ENCODE measurements at regions not wholly inside any gene's neighbourhood (a gene's known extent, or its start where the extent isn't known, plus 50 kb on each side); places are given as distances from the start of the nearest gene placed in this dataset.

GRCh38 chr9:7238247-7238637, 480.5 kb downstream of the KDM4C start:
- TF ChIP-seq CTCF (IDR thresholded peaks at IDR 0.05) (no peak), EP300 (IDR thresholded peaks at IDR 0.05) (no peak)
